Gastrocnemius medialis (tissue), 4 donors: ENCODE measurements at regions not wholly inside any gene's neighbourhood (a gene's known extent, or its start where the extent isn't known, plus 50 kb on each side); places are given as distances from the start of the nearest gene placed in this dataset.
"Not testable (repeated sequence)": the region's sequence is repeated elsewhere in the genome, so short reads cannot be mapped to it uniquely, and the experiment has no call there.

Source experiments
- ATAC-seq, 2 donors: fragments of 150-250 bp; one replicate each; pipeline ENCODE4 v1.9.1; 2016
- DNase-seq, 2 donors: peaks; one replicate each; pipeline ENCODE4 v3.0.0-alpha.2; 2019
- H3K27ac ChIP-seq, 4 donors: fragments of 200-600 bp; sonication (generic); 1 replicate in 1 of 4; 2 replicates in 3 of 4; pipeline ENCODE4 v1.5.1; 2016 to 2018; ENCODE audit warnings: mild to moderate bottlenecking in 2 of 4, moderate library complexity in 1 of 4
- H3K27me3 ChIP-seq, 3 donors: fragments of 200-600 bp; sonication (generic) in 2 of 3; 1 replicate in 1 of 3; 2 replicates in 2 of 3; pipeline versions ENCODE4 v1.5.1 to v1.6.0; 2016 to 2019; ENCODE audit warnings: mild to moderate bottlenecking in 1 of 3, moderate library complexity in 1 of 3
- H3K36me3 ChIP-seq, 2 donors: fragments of 200-600 bp; sonication (generic) in 1 of 2; one replicate each; pipeline ENCODE4 v1.5.1; 2017 to 2018
- H3K4me1 ChIP-seq, 2 donors: fragments of 200-600 bp; sonication (generic) in 1 of 2; one replicate each; pipeline ENCODE4 v1.5.1; 2016 to 2017; ENCODE audit warnings: mild to moderate bottlenecking in 2 of 2
- H3K4me3 ChIP-seq, 4 donors: fragments of 200-600 bp; sonication (generic) in 3 of 4; 1 replicate in 1 of 4; 2 replicates in 3 of 4; pipeline ENCODE4 v1.5.1; 2016 to 2019; ENCODE audit warnings: mild to moderate bottlenecking in 2 of 4
- H3K9me3 ChIP-seq, 3 donors: fragments of 200-600 bp; sonication (generic) in 2 of 3; 1 replicate in 1 of 3; 2 replicates in 2 of 3; pipeline ENCODE4 v1.5.1; 2016 to 2019
- CTCF ChIP-seq, 5 experiments: fragments of 450-650 bp in 3 of 5; fragments of 200-600 bp in 2 of 5; sonication (generic) in 2 of 5; IDR thresholded peaks in 4 of 5; conservative IDR thresholded peaks in 1 of 5; 1 replicate in 4 of 5; 2 replicates in 1 of 5; pipeline ENCODE4 v1.5.1; 2016 to 2019; ENCODE audit warnings: antibody characterized with exemption in 5 of 5, mild to moderate bottlenecking in 3 of 5, moderate library complexity in 3 of 5
- POLR2A ChIP-seq, 2 donors: fragments of 450-650 bp; IDR thresholded peaks; one replicate each; pipeline ENCODE4 v1.6.1; 2017; ENCODE audit warnings: antibody characterized with exemption in 2 of 2, mild to moderate bottlenecking in 2 of 2, moderate library complexity in 2 of 2
- in situ Hi-C, 4 donors: fragments of 200-750 bp; cut with MboI; loops; one replicate each; pipeline versions ENCODE4 v1.15.0 to v1.8.0; 2017; ENCODE audit warnings: low sequenced_read_pairs in 4 of 4
- intact Hi-C: fragments of 100-400 bp; cut with DNase I; formaldehyde crosslinking; loops from one replicate; pipeline ENCODE4 v1.15.1; 2023; ENCODE audit warnings: low total_unique reads

- no peaks in the 10 kb centered on the region for H3K4me1 ChIP-seq
- H3K27ac ChIP-seq: no peak overlapping the region
- TF ChIP-seq POLR2A (IDR thresholded peaks at IDR 0.05): no peak
- no peak for TF ChIP-seq CTCF (IDR thresholded peaks at IDR 0.05 in 4 of 5, conservative IDR thresholded peaks at IDR 0.05 in 1 of 5)
- ATAC-seq (no peak), DNase-seq (no peak)
- no peaks in the 10 kb centered on the region for H3K9me3 ChIP-seq
- no peak overlapping the region for H3K4me3 ChIP-seq
- H3K36me3 ChIP-seq: no peaks in the 10 kb centered on the region
- intact Hi-C loops: no loop called here
- H3K27me3 ChIP-seq: no peaks in the 10 kb centered on the region
- in situ Hi-C loops: no loop called here
These were observed 345.2 kb upstream of the RGS17 start for GRCh38 chr6:153476243-153476642.

- DNase-seq: no peak
- Histone ChIP-seq H3K27ac (no peak overlapping the region), H3K9me3 (peaks cover 0 to 6% (median 0%) of the 10 kb centered on the region in 3 donors), H3K4me3 (no peak overlapping the region), H3K4me1 (no peaks in the 10 kb centered on the region), H3K36me3 (no peaks in the 10 kb centered on the region), H3K27me3 (no peaks in the 10 kb centered on the region)
- intact Hi-C loops (no loop called here), in situ Hi-C loops (no loop called here)
- ATAC-seq: no peak
- TF ChIP-seq POLR2A (IDR thresholded peaks at IDR 0.05) (no peak), CTCF (IDR thresholded peaks at IDR 0.05 in 4 of 5, conservative IDR thresholded peaks at IDR 0.05 in 1 of 5) (no peak)
These were observed 334.0 kb upstream of the RGS17 start for GRCh38 chr6:153465050-153465449.

GRCh38 chr6:153449279-153449678 is 318.2 kb upstream of the RGS17 start:
- H3K27me3 ChIP-seq: no peaks in the 10 kb centered on the region
- no peak overlapping the region for H3K27ac ChIP-seq
- H3K4me3 ChIP-seq: no peak overlapping the region
- no peaks in the 10 kb centered on the region for H3K4me1 ChIP-seq
- intact Hi-C loops (no loop called here), in situ Hi-C loops (no loop called here)
- DNase-seq (no peak), ATAC-seq (no peak)
- H3K36me3 ChIP-seq: no peaks in the 10 kb centered on the region
- TF ChIP-seq POLR2A (IDR thresholded peaks at IDR 0.05) (no peak), CTCF (IDR thresholded peaks at IDR 0.05 in 4 of 5, conservative IDR thresholded peaks at IDR 0.05 in 1 of 5) (no peak)
- H3K9me3 ChIP-seq: no peaks in the 10 kb centered on the region

GRCh38 chr6:153442749-153443148 is 311.7 kb upstream of the RGS17 start:
- ATAC-seq, in situ Hi-C loops, H3K36me3 ChIP-seq, H3K9me3 ChIP-seq, DNase-seq, H3K4me3 ChIP-seq, intact Hi-C loops, H3K27me3 ChIP-seq, H3K27ac ChIP-seq, H3K4me1 ChIP-seq: not testable (repeated sequence)

GRCh38 chr6:153442096-153442495 is 311.0 kb upstream of the RGS17 start:
- Histone ChIP-seq H3K27ac (no peak overlapping the region), H3K36me3 (no peaks in the 10 kb centered on the region), H3K9me3 (no peaks in the 10 kb centered on the region), H3K4me1 (no peaks in the 10 kb centered on the region), H3K27me3 (no peaks in the 10 kb centered on the region), H3K4me3 (no peak overlapping the region)
- TF ChIP-seq CTCF (IDR thresholded peaks at IDR 0.05 in 4 of 5, conservative IDR thresholded peaks at IDR 0.05 in 1 of 5): no peak
- TF ChIP-seq POLR2A (IDR thresholded peaks at IDR 0.05): no peak
- in situ Hi-C loops: no loop called here
- ATAC-seq: no peak
- intact Hi-C loops: no loop called here
- DNase-seq: no peak
